ENCODE measurements at regions not wholly inside any gene's neighbourhood (a gene's known extent, or its start where the extent isn't known, plus 50 kb on each side); places are given as distances from the start of the nearest gene placed in this dataset.
A peak's percentile ranks its signal among the peaks of the same experiment; 100 is the strongest.

- DNase-seq: no peak
Observed at GRCh38 chr1:57901208-57901919, 477.5 kb upstream of the DAB1 start.

GRCh38 chr1:57898531-57898930 is 474.7 kb upstream of the DAB1 start:
- no peak for DNase-seq

- no peak for DNase-seq
Observed at GRCh38 chr1:57897581-57897980, 473.7 kb upstream of the DAB1 start.

GRCh38 chr1:57894315-57894714 is 470.5 kb upstream of the DAB1 start:
- no peak for DNase-seq

- DNase-seq: no peak
Observed at GRCh38 chr1:57889676-57890320, 465.9 kb upstream of the DAB1 start.

- DNase-seq: no peak
Observed at GRCh38 chr1:57887964-57888491, 464.2 kb upstream of the DAB1 start.

- no peak for DNase-seq
Observed at GRCh38 chr1:57886376-57886775, 462.5 kb upstream of the DAB1 start.

- no peak for DNase-seq
Observed at GRCh38 chr1:57883642-57883995, 459.8 kb upstream of the DAB1 start.

- no peak for DNase-seq
Observed at GRCh38 chr1:57882934-57883641, 459.2 kb upstream of the DAB1 start.

GRCh38 chr1:57882072-57882471 is 458.2 kb upstream of the DAB1 start:
- no peak for DNase-seq

GRCh38 chr1:57881639-57882038 is 457.8 kb upstream of the DAB1 start:
- DNase-seq: no peak

- DNase-seq: no peak
Observed at GRCh38 chr1:57879700-57880099, 455.8 kb upstream of the DAB1 start.

GRCh38 chr1:57874418-57874877 is 450.6 kb upstream of the DAB1 start:
- peak; percentile 52 for DNase-seq

GRCh38 chr1:57872913-57873312 is 449.1 kb upstream of the DAB1 start:
- DNase-seq: no peak

GRCh38 chr1:57868908-57869307 is 445.0 kb upstream of the DAB1 start:
- no peak for DNase-seq

GRCh38 chr1:57868239-57868638 is 444.4 kb upstream of the DAB1 start:
- no peak for DNase-seq

- no peak for DNase-seq
Observed at GRCh38 chr1:57866998-57867397, 443.1 kb upstream of the DAB1 start.

GRCh38 chr1:57860931-57861565 is 437.2 kb upstream of the DAB1 start:
- DNase-seq: no peak

GRCh38 chr1:57860325-57860724 is 436.5 kb upstream of the DAB1 start:
- no peak for DNase-seq

GRCh38 chr1:57858740-57859139 is 434.9 kb upstream of the DAB1 start:
- DNase-seq: no peak

- DNase-seq: no peak
Observed at GRCh38 chr1:57857809-57858208, 433.9 kb upstream of the DAB1 start.

- DNase-seq: no peak
Observed at GRCh38 chr1:57854436-57854835, 430.6 kb upstream of the DAB1 start.

- DNase-seq: no peak
Observed at GRCh38 chr1:57850176-57850940, 426.5 kb upstream of the DAB1 start.
